GM12875 (cell line): ENCODE measurements at regions not wholly inside any gene's neighbourhood (a gene's known extent, or its start where the extent isn't known, plus 50 kb on each side); places are given as distances from the start of the nearest gene placed in this dataset.

Source experiments
- H3K4me3 ChIP-seq: one replicate; pipeline ENCODE4 v1.5.1; 2011; ENCODE audit warnings: low read depth, low read length, control low read depth
- TF ChIP-seq, protein P1 (sequence below): IDR thresholded peaks from 2 replicates; pipeline ENCODE4 v1.5.1; 2011; ENCODE audit warnings: low read depth, mild to moderate bottlenecking, control low read depth, inconsistent platforms, low read length, moderate library complexity, borderline replicate concordance; ENCODE audit not compliant: insufficient read depth

GRCh38 chr16:79768276-79768970 lies 167.9 kb upstream of the MAF start:
- H3K4me3 ChIP-seq, result no peak overlapping the region
- TF ChIP-seq, protein P1, sequence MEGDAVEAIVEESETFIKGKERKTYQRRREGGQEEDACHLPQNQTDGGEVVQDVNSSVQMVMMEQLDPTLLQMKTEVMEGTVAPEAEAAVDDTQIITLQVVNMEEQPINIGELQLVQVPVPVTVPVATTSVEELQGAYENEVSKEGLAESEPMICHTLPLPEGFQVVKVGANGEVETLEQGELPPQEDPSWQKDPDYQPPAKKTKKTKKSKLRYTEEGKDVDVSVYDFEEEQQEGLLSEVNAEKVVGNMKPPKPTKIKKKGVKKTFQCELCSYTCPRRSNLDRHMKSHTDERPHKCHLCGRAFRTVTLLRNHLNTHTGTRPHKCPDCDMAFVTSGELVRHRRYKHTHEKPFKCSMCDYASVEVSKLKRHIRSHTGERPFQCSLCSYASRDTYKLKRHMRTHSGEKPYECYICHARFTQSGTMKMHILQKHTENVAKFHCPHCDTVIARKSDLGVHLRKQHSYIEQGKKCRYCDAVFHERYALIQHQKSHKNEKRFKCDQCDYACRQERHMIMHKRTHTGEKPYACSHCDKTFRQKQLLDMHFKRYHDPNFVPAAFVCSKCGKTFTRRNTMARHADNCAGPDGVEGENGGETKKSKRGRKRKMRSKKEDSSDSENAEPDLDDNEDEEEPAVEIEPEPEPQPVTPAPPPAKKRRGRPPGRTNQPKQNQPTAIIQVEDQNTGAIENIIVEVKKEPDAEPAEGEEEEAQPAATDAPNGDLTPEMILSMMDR, result no peak

- TF ChIP-seq, protein P1, result peak; percentile 32; the same call in 1 of the 2 replicates
- no peak overlapping the region for H3K4me3 ChIP-seq
Observed at GRCh38 chr16:79767421-79768275, 167.1 kb upstream of the MAF start.

DNA sequence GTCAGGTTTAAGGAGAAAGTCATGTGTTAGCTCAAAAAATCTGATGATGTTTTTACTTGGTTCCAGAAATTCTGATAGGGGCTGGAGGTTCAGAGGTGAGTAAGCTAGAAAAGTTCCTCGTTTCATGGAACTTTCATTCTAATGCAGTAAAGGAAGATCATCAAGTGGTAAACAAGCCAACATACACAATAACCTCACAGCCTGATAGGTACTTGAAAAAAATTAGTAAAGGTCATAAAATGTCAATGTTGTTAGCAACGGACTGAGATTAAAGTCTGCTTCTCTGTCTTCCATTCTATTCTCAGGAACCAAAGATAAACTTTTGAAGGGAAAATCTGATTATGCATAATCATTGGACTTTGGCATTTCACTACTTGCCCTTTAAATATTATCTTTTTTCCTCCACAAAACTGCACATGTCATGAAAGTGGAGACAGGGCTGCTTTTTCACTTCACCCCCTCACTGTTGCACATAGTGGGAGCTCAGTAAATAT lies 165.4 kb upstream of the MAF start:
- no peak overlapping the region for H3K4me3 ChIP-seq

DNA sequence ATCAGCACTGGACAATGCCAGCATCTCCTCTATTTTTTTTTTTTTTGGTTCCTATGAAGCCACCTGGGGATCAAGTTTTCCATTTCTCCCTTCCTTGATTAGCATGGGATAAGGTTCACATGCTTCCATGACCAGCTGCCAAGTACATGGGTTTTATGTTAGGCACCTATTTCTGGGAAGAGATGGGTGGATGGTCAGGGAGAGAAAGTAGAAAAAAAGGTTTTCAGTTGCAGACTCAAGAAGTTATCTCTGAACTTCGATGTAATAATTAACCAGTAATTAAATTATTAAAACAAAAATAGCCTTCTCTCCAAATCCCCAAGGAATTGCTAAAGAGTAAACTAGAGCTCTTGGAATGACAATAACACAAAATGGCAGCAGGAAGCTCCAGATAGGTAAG lies 164.9 kb upstream of the MAF start:
- no peak overlapping the region for H3K4me3 ChIP-seq
- TF ChIP-seq, protein P1, result no peak

More for the DNA sequence above, 165.4 kb upstream of the MAF start:
- TF ChIP-seq, protein P1, result no peak

GRCh38 chr16:79764415-79765110 lies 164.0 kb upstream of the MAF start:
- TF ChIP-seq, protein P1, result no peak
- H3K4me3 ChIP-seq, result no peak overlapping the region

DNA sequence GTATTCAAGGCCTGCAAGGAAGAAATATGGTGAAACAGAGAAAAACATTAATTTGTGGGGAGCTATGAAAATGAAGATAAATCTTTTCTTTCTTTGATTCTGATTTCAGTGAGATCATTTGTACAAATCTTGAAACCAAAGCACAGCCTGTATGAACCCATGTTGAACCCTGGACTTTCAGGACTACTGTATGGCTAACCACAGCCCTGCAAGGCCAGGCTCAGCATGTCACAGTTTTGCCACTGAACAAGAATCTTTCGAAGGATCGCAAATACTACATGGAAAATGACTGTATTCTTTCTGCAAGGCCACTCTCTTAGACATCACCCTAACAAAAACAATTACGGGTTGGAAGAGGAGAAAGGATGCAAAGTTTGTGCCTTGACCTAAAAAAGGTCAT lies 161.7 kb upstream of the MAF start:
- no peak overlapping the region for H3K4me3 ChIP-seq
- TF ChIP-seq, protein P1, result no peak
